ENCODE measurements at regions not wholly inside any gene's neighbourhood (a gene's known extent, or its start where the extent isn't known, plus 50 kb on each side); places are given as distances from the start of the nearest gene placed in this dataset.

DNA sequence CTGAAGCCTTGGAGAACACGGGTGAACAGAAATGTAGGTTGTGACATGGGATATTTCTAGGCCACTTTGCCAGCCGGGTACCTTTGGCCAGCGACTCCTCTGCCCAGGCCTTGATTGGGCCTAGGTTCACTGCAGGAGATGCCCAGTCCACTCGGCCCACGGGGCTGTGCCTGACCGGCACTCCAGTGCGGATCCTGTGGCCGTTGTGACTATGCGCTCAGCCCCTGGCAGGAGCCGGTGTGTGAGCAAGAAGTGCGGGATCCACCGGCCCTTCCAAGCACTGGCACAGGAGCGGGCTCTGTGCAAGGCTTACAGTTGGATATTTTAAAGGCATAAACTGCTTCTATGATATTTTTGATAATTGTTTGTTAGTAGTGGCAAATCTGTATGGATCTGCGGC, 1042.5 kb upstream of the PCDH9 start:
- TF ChIP-seq, protein P1, sequence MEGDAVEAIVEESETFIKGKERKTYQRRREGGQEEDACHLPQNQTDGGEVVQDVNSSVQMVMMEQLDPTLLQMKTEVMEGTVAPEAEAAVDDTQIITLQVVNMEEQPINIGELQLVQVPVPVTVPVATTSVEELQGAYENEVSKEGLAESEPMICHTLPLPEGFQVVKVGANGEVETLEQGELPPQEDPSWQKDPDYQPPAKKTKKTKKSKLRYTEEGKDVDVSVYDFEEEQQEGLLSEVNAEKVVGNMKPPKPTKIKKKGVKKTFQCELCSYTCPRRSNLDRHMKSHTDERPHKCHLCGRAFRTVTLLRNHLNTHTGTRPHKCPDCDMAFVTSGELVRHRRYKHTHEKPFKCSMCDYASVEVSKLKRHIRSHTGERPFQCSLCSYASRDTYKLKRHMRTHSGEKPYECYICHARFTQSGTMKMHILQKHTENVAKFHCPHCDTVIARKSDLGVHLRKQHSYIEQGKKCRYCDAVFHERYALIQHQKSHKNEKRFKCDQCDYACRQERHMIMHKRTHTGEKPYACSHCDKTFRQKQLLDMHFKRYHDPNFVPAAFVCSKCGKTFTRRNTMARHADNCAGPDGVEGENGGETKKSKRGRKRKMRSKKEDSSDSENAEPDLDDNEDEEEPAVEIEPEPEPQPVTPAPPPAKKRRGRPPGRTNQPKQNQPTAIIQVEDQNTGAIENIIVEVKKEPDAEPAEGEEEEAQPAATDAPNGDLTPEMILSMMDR (IDR thresholded peaks at IDR 0.05; ENCODE audit: insufficient read depth, low read length, poor library complexity, severe bottlenecking), result no peak

DNA sequence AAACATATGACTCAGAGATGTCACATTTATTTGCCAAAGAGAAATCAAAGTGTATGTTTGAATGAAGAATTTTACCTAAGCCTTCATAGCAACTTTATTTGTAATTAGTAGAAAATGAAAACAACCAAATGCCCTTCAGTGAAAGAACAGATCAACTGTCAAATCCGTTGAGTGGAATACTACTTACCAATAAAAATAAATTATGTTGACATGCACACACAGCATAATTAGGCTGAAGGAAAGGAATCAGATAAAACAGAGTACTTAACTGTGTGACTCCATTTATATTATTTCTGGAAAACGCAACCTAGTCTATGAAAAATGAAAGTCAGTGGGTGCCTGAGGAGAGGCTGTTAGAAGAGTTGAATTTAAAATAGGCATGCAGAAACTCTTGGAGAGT, 1034.6 kb upstream of the PCDH9 start:
- H3K4me3 ChIP-seq (replicated peaks; ENCODE audit: low read depth, low read length), result no peak overlapping the region
- H3K27me3 ChIP-seq (replicated peaks; ENCODE audit: control insufficient read depth, insufficient read depth, low read length), result no peaks in the 10 kb centered on the region
- no peaks in the 10 kb centered on the region for H3K36me3 ChIP-seq (ENCODE audit: control insufficient read depth, insufficient read depth, low read length)
- TF ChIP-seq, protein P1 (IDR thresholded peaks at IDR 0.05; ENCODE audit: insufficient read depth, low read length, poor library complexity, severe bottlenecking), result no peak
- DNase-seq (ENCODE audit: extremely low read depth, insufficient read length), result no peak

More for the DNA sequence above, 1042.5 kb upstream of the PCDH9 start:
- Histone ChIP-seq H3K4me3 (replicated peaks; ENCODE audit: low read depth, low read length) (no peak overlapping the region), H3K27me3 (replicated peaks; ENCODE audit: control insufficient read depth, insufficient read depth, low read length) (no peaks in the 10 kb centered on the region), H3K36me3 (ENCODE audit: control insufficient read depth, insufficient read depth, low read length) (no peaks in the 10 kb centered on the region)
- DNase-seq (ENCODE audit: extremely low read depth, insufficient read length), result no peak

DNA sequence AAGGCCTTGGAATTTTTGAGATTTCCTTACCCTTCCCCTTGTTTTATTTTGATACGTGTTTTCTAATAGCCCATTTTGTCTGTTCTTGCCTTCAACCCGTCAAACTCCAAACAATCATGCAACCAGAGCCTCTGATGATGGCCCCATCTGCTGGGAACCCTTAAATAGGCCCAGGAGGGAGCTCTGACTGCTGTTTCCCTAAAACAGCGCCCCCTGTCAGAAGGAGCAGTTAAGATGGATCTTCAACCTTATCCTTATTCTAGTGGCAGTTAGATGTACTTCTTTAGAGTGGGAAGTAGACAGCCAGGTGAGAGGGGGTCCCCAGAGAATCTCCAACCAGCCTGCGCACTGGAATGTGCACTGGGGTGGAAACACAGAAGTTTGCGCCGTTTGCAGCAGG, 1031.0 kb upstream of the PCDH9 start:
- TF ChIP-seq, protein P1 (IDR thresholded peaks at IDR 0.05; ENCODE audit: insufficient read depth, low read length, poor library complexity, severe bottlenecking), result no peak
- Histone ChIP-seq H3K4me3 (replicated peaks; ENCODE audit: low read depth, low read length) (no peak overlapping the region), H3K27me3 (replicated peaks; ENCODE audit: control insufficient read depth, insufficient read depth, low read length) (no peaks in the 10 kb centered on the region), H3K36me3 (ENCODE audit: control insufficient read depth, insufficient read depth, low read length) (no peaks in the 10 kb centered on the region)
- DNase-seq (ENCODE audit: extremely low read depth, insufficient read length), result no peak

DNA sequence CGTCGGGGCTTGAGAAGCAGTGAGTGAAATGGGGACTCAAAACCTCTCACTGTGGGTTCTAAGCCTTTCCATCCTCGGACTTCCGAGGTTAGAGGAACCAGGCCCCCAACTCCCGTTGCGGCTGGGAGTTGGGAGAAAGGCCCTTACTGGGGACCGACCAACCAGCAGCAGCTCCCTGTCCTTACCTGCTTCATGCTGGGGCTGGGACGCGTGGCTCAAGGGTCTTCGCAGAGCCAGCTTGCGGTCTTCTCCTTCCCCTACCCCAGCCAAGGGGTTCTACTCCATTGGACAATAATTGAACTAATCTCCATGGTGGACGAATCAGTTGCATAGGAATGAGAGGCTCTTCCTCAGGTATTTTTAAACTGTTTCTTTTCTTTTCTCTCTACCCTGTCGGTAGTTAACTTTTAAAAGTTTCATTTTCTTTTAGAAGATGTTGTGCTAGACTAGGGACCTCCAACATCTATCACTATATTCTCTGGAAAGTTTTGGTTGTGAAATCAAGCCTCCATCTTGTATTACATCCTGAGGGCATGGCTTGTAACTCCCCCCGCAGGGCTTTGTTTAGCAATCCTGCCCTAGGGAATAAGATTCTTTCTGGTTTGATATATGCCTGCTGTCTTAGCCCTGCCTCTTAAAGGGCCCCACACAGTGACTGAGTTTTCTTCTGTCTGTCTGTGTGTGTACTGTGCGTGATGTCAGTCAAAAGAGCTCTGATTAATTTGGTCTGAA, 1027.1 kb upstream of the PCDH9 start:
- no peaks in the 10 kb centered on the region for H3K27me3 ChIP-seq (replicated peaks; ENCODE audit: control insufficient read depth, insufficient read depth, low read length)
- TF ChIP-seq, protein P1 (IDR thresholded peaks at IDR 0.05; ENCODE audit: insufficient read depth, low read length, poor library complexity, severe bottlenecking), result no peak
- DNase-seq (ENCODE audit: extremely low read depth, insufficient read length), result no peak
- H3K4me3 ChIP-seq (replicated peaks; ENCODE audit: low read depth, low read length), result no peak overlapping the region
- no peaks in the 10 kb centered on the region for H3K36me3 ChIP-seq (ENCODE audit: control insufficient read depth, insufficient read depth, low read length)

DNA sequence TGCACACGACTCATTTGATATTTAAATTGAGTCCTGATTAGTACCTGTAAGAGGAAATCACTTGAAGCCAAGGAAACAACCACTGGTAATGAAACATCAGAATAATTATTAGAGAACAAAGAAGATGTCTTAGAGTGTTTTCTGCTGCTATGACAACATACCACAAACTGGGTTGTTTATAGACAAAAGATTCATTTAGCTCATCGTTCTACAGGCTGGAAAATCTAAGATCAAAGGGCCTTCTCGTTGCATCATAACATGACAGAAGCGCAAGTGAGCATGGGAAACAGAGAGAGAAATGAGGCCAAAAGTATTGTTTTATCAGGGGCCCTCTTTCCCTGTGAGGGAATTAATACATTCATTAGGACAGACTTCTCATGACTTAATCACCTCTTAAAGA, 1024.0 kb upstream of the PCDH9 start:
- no peak overlapping the region for H3K4me3 ChIP-seq (replicated peaks; ENCODE audit: low read depth, low read length)

More for the DNA sequence above, 1024.0 kb upstream of the PCDH9 start:
- Histone ChIP-seq H3K27me3 (replicated peaks; ENCODE audit: control insufficient read depth, insufficient read depth, low read length) (no peaks in the 10 kb centered on the region), H3K36me3 (ENCODE audit: control insufficient read depth, insufficient read depth, low read length) (no peaks in the 10 kb centered on the region)
- no peak for DNase-seq (ENCODE audit: extremely low read depth, insufficient read length)
- TF ChIP-seq, protein P1 (IDR thresholded peaks at IDR 0.05; ENCODE audit: insufficient read depth, low read length, poor library complexity, severe bottlenecking), result no peak
